ENCODE measurements at regions not wholly inside any gene's neighbourhood (a gene's known extent, or its start where the extent isn't known, plus 50 kb on each side); places are given as distances from the start of the nearest gene placed in this dataset.
"Not testable (repeated sequence)": the region's sequence is repeated elsewhere in the genome, so short reads cannot be mapped to it uniquely, and the experiment has no call there.

DNA sequence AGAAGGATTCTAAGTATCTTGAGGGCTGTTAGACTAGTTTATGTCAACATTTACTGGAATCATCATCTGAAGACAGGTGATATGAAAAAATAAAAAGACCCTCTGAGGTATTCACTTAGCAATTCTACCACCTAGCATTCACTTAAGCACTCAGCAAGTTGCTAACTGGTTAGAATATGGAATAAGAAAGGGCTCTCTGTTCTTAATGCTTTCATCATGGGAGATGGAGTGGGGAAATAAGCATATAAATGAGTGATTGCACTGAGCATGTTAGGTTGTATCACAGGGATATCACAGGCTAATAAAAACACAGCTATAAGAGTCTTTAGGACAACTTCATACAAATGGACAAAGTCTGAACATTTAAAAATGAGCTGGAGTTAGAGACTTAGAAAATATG, 1238.8 kb downstream of the CDH11 start:
- TF ChIP-seq, protein P1, sequence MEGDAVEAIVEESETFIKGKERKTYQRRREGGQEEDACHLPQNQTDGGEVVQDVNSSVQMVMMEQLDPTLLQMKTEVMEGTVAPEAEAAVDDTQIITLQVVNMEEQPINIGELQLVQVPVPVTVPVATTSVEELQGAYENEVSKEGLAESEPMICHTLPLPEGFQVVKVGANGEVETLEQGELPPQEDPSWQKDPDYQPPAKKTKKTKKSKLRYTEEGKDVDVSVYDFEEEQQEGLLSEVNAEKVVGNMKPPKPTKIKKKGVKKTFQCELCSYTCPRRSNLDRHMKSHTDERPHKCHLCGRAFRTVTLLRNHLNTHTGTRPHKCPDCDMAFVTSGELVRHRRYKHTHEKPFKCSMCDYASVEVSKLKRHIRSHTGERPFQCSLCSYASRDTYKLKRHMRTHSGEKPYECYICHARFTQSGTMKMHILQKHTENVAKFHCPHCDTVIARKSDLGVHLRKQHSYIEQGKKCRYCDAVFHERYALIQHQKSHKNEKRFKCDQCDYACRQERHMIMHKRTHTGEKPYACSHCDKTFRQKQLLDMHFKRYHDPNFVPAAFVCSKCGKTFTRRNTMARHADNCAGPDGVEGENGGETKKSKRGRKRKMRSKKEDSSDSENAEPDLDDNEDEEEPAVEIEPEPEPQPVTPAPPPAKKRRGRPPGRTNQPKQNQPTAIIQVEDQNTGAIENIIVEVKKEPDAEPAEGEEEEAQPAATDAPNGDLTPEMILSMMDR (IDR thresholded peaks at IDR 0.05; ENCODE audit: unreplicated experiment in 3 of 3), result no peak
- Mint-ChIP-seq H3K4me3 (no peak overlapping the region), H3K4me1 (no peaks in the 10 kb centered on the region), H3K36me3 (ENCODE audit: low read depth) (no peaks in the 10 kb centered on the region), H3K27me3 (ENCODE audit: low read depth) (peaks cover 4% of the 10 kb centered on the region), H3K27ac (no peak overlapping the region), H3K9me3 (no peaks in the 10 kb centered on the region)

DNA sequence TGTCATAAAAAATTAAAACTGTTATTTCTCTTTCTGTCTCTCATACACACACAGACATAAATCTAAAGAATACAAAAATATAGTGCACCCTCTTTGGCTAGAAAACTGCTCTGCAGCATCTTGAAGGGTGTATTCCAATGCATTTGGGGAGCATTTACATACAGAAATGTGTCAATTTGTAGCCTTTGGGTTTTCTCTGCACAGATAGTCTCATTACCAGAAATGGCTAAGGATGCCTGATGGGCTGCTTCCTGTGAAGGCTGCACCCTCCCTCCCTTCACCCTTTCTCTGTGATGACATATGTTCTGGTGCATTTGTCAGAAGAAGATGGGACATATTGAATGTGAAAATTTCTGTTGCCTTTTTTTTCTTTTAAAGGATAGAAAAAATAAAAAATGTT, 1239.3 kb downstream of the CDH11 start:
- Mint-ChIP-seq H3K4me3 (no peak overlapping the region), H3K36me3 (ENCODE audit: low read depth) (no peaks in the 10 kb centered on the region), H3K4me1 (no peaks in the 10 kb centered on the region), H3K9me3 (no peaks in the 10 kb centered on the region), H3K27me3 (ENCODE audit: low read depth) (peaks cover 4% of the 10 kb centered on the region), H3K27ac (no peak overlapping the region)
- TF ChIP-seq, protein P1 (IDR thresholded peaks at IDR 0.05; ENCODE audit: unreplicated experiment in 3 of 3), result no peak

DNA sequence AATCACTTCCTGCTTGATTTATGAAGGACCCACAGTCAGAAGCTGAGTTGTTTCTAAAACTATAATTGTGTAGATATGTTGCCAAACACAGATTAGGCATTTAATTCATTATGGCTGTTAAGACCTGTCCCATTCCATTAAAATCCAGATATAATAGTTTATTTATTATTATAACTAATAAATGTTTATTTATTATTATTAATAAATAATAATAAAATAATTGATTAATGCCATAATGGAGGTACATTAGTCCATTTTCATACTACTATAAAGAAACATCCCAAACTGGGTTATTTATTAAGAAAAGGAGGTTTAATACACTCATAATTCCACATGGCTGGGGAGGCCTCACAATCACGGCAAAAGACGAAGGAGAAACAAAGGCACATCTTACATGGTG, 1240.9 kb downstream of the CDH11 start:
- Mint-ChIP-seq H3K4me3 (no peak overlapping the region), H3K36me3 (ENCODE audit: low read depth) (no peaks in the 10 kb centered on the region), H3K4me1 (no peaks in the 10 kb centered on the region), H3K27me3 (ENCODE audit: low read depth) (no peaks in the 10 kb centered on the region), H3K9me3 (no peaks in the 10 kb centered on the region), H3K27ac (no peak overlapping the region)
- TF ChIP-seq, protein P1 (IDR thresholded peaks at IDR 0.05; ENCODE audit: unreplicated experiment in 3 of 3), result no peak

DNA sequence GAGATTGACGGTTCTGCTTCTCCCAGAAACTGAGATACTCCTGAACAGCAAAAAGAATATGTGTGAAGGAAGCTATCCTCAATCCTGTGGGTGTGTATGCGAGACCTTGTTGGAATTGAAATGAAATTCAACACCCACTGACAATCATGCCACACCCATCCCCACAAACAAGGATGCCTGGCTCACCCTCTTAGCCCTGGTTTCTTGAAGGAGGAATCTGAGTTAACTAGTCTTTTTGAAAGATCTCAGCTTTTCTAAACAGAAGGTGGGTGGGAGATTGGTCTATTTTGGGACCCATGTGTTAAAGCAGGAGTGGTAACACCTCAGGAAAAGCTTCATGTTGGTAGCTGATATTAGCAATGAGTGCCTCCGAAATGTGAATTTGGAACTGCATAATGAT, 1244.5 kb downstream of the CDH11 start:
- Mint-ChIP-seq H3K36me3 (ENCODE audit: low read depth) (no peaks in the 10 kb centered on the region), H3K27ac (no peak overlapping the region), H3K9me3 (no peaks in the 10 kb centered on the region), H3K27me3 (ENCODE audit: low read depth) (no peaks in the 10 kb centered on the region), H3K4me1 (no peaks in the 10 kb centered on the region), H3K4me3 (no peak overlapping the region)
- TF ChIP-seq, protein P1 (IDR thresholded peaks at IDR 0.05; ENCODE audit: unreplicated experiment in 3 of 3), result no peak

DNA sequence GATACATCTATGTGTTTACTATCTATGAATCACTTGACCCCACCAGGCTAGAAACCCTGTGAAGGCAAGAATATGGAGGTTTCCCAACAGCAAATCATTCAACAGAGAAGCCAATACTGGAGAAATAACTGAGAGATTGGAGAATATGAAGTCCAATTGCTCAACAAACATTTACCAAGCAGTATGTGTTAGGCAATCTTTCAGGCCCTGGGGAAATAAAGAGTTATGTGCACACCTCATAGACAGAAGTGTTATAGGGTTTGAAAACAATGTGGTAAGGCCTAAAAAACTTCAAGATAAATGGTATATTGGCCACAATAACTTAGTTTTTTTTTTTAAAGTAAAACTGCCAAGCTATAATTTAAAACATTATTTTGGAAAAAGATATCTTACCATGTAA, 1245.8 kb downstream of the CDH11 start:
- TF ChIP-seq, protein P1 (IDR thresholded peaks at IDR 0.05; ENCODE audit: unreplicated experiment in 3 of 3), result no peak
- H3K27ac Mint-ChIP-seq, result no peak overlapping the region
- H3K27me3 Mint-ChIP-seq (ENCODE audit: low read depth), result no peaks in the 10 kb centered on the region
- H3K4me1 Mint-ChIP-seq, result no peaks in the 10 kb centered on the region
- H3K9me3 Mint-ChIP-seq, result no peaks in the 10 kb centered on the region
- H3K36me3 Mint-ChIP-seq (ENCODE audit: low read depth), result no peaks in the 10 kb centered on the region
- no peak overlapping the region for H3K4me3 Mint-ChIP-seq

DNA sequence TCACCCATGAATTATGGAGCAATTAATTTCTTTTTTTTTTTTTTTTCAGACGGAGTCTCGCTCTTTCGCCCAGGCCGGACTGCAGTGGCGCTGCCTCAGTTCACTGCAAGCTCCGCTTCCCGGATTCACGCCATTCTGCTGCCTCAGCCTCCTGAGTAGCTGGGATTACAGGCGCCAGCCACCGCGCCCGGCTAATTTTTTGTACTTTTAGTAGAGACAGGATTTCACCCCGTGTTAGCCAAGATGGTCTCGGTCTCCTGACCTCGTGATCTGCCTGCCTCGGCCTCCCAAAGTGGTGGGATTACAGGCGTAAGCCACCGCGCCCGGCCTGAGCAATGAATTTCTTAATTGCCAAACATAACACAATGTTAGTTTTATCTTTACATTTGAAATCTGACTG, 1261.2 kb downstream of the CDH11 start:
- H3K36me3 Mint-ChIP-seq (ENCODE audit: low read depth); H3K4me1 Mint-ChIP-seq; H3K27me3 Mint-ChIP-seq (ENCODE audit: low read depth); H3K4me3 Mint-ChIP-seq; H3K9me3 Mint-ChIP-seq; H3K27ac Mint-ChIP-seq: not testable (repeated sequence)

DNA sequence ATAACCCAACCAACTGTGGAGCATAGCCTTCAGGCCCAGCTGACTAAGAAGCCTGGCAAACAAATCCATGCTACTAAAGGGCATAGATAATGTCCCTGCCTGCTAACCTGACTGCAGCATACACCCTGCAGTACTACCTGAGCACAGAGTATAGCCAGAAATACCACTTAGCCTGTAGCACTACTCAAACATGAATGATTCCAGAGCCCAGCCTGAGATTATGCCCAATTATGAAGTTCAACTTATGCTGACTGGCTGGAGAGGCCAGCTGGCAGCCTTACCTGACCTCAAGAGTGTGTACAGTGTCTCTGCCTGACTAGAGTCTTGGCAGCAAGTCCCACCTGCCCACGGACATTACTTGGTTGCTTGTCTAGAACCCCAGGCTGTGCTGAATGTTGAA, 1265.3 kb downstream of the CDH11 start:
- TF ChIP-seq, protein P1 (IDR thresholded peaks at IDR 0.05; ENCODE audit: unreplicated experiment in 3 of 3), result no peak

More for the DNA sequence above, 1265.3 kb downstream of the CDH11 start:
- H3K36me3 Mint-ChIP-seq (ENCODE audit: low read depth), result no peaks in the 10 kb centered on the region
- no peaks in the 10 kb centered on the region for H3K27me3 Mint-ChIP-seq (ENCODE audit: low read depth)
- H3K27ac Mint-ChIP-seq, result no peak overlapping the region
- no peaks in the 10 kb centered on the region for H3K9me3 Mint-ChIP-seq
- H3K4me3 Mint-ChIP-seq, result no peak overlapping the region
- H3K4me1 Mint-ChIP-seq, result no peaks in the 10 kb centered on the region

All from nephron (organoid).